Right atrium auricular region (tissue), 2 donors: ENCODE measurements at regions not wholly inside any gene's neighbourhood (a gene's known extent, or its start where the extent isn't known, plus 50 kb on each side); places are given as distances from the start of the nearest gene placed in this dataset.

Experiments
- DNase-seq: peaks from one replicate; pipeline ENCODE4 v3.0.0-alpha.2; 2019; ENCODE audit warnings: low spot score
- H3K27ac ChIP-seq, 2 donors: fragments of 200-600 bp; sonication (generic); 1 replicate in 1 of 2; 2 replicates in 1 of 2; pipeline ENCODE4 v1.5.1; 2016 to 2019
- H3K27me3 ChIP-seq, 2 donors: fragments of 200-600 bp; sonication (generic); one replicate each; pipeline versions ENCODE4 v1.5.1 to v1.6.0; 2017 to 2019
- H3K36me3 ChIP-seq: fragments of 200-600 bp; sonication (generic); one replicate; pipeline ENCODE4 v1.5.1; 2016
- H3K4me1 ChIP-seq, 2 donors: fragments of 200-600 bp; sonication (generic); one replicate each; pipeline versions ENCODE4 v1.5.1 to v1.6.0; 2017 to 2019
- H3K4me3 ChIP-seq, 2 donors: fragments of 200-600 bp; sonication (generic); 1 replicate in 1 of 2; 2 replicates in 1 of 2; pipeline ENCODE4 v1.5.1; 2017 to 2019; ENCODE audit warnings: mild to moderate bottlenecking in 1 of 2, moderate library complexity in 1 of 2
- H3K9me3 ChIP-seq, 2 donors: fragments of 200-600 bp; sonication (generic); one replicate each; pipeline ENCODE4 v1.5.1; 2019
- CTCF ChIP-seq, 2 donors: fragments of 200-600 bp; sonication (generic); IDR thresholded peaks; one replicate each; pipeline ENCODE4 v1.5.1; 2019; ENCODE audit warnings: antibody characterized with exemption in 2 of 2

DNA sequence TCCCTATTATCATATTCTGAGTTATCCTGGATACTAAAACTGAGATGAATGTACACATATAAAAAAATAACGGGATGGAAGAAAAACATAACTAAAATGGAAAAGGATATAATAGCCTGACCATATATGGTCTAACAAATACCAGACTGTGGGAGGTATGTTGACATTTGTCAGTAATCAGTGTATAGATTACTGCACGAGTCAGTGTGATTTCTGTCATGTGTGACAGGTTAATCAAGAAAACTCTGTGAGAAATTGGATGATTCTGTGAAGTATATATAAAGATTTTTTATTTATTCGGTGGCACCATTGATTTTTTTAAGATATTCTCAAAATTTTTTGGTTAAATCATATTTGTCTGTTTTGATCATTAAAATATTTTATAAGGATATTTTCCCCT is 547.3 kb upstream of the B3GALT2 start:
- Histone ChIP-seq H3K27me3 (no peaks in the 10 kb centered on the region), H3K36me3 (no peaks in the 10 kb centered on the region), H3K4me1 (no peaks in the 10 kb centered on the region), H3K4me3 (no peak overlapping the region), H3K27ac (no peak overlapping the region), H3K9me3 (no peaks in the 10 kb centered on the region)
- no peak for DNase-seq
- TF ChIP-seq CTCF (IDR thresholded peaks at IDR 0.05) = no peak

GRCh38 chr1:193730017-193730416 is 543.6 kb upstream of the B3GALT2 start:
- no peak for TF ChIP-seq CTCF (IDR thresholded peaks at IDR 0.05)
- Histone ChIP-seq H3K9me3 (no peaks in the 10 kb centered on the region), H3K4me3 (no peak overlapping the region), H3K27ac (no peak overlapping the region), H3K36me3 (no peaks in the 10 kb centered on the region), H3K27me3 (no peaks in the 10 kb centered on the region), H3K4me1 (no peaks in the 10 kb centered on the region)
- no peak for DNase-seq

DNA sequence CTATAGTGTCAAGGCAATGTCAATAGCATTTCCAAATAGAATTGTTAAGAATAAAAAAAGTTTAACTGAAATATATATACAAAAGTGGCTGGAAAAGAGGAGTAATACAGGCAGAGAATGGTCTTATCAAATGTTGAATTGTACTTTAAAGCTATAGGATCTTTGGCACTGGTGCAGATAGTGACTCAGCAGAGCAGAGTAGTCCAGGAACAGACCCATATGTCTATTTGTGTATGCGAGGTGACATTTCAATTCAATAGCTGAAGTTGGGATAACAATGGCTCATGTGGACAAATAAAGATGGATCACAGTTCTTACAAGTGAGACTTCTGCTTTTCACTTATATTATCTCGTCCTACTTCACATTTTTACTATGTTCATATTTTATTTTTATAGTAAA is 543.0 kb upstream of the B3GALT2 start:
- Histone ChIP-seq H3K27ac (no peak overlapping the region), H3K36me3 (no peaks in the 10 kb centered on the region), H3K4me1 (no peaks in the 10 kb centered on the region), H3K27me3 (no peaks in the 10 kb centered on the region), H3K9me3 (no peaks in the 10 kb centered on the region), H3K4me3 (no peak overlapping the region)
- TF ChIP-seq CTCF (IDR thresholded peaks at IDR 0.05) = no peak
- DNase-seq = no peak

- H3K27me3 ChIP-seq = no peaks in the 10 kb centered on the region
- no peak overlapping the region for H3K27ac ChIP-seq
- no peaks in the 10 kb centered on the region for H3K36me3 ChIP-seq
- no peaks in the 10 kb centered on the region for H3K9me3 ChIP-seq
- TF ChIP-seq CTCF (IDR thresholded peaks at IDR 0.05) = no peak
- DNase-seq = no peak
- no peaks in the 10 kb centered on the region for H3K4me1 ChIP-seq
- no peak overlapping the region for H3K4me3 ChIP-seq
These were observed 541.4 kb upstream of the B3GALT2 start for GRCh38 chr1:193727850-193728249.

DNA sequence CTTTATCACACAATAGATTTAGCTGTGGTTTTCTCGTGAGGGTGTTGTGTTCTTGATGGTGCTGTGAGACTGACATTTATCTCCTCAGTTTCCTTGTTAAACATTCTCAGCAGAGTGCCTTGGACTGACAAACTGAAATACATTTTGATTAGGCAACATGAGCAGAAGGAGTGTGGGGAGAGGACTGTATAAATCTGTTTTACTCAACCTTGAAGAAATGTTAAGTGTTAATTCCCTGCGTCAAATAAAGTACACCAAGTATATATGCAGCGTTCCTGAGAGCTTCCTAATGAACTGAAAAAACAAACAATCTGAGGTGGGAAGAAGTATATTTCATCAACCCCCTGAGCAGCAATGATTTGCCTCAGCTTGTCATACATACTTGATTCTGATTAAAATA is 540.3 kb upstream of the B3GALT2 start:
- no peak for DNase-seq
- Histone ChIP-seq H3K36me3 (no peaks in the 10 kb centered on the region), H3K4me3 (no peak overlapping the region), H3K27ac (no peak overlapping the region), H3K9me3 (no peaks in the 10 kb centered on the region), H3K4me1 (no peaks in the 10 kb centered on the region), H3K27me3 (no peaks in the 10 kb centered on the region)
- TF ChIP-seq CTCF (IDR thresholded peaks at IDR 0.05) = no peak

DNA sequence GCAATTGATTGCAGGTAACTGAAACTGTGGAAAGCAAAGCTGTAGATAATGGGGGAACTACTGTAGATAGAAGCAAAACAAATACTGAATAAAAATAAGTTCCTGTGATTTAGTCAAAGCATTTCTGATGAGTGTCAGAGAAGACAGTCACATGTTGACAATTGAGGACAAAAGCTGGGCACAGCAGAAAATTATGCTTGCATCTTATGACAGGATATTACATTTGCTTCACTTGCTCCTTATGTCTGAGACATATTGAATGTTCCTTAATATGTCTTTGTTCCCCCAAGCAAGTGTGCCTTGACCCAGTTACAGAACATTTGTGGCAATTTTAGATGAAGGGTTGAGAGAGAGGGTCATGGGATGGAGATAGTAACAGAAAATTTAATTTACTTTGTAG is 526.0 kb upstream of the B3GALT2 start:
- no peaks in the 10 kb centered on the region for H3K27me3 ChIP-seq
- H3K36me3 ChIP-seq = no peaks in the 10 kb centered on the region
- H3K4me1 ChIP-seq = no peaks in the 10 kb centered on the region
- DNase-seq = no peak
- no peak for TF ChIP-seq CTCF (IDR thresholded peaks at IDR 0.05)
- H3K4me3 ChIP-seq = no peak overlapping the region
- H3K27ac ChIP-seq = no peak overlapping the region
- H3K9me3 ChIP-seq = no peaks in the 10 kb centered on the region
